GM18519 (cell line): ENCODE measurements at regions not wholly inside any gene's neighbourhood (a gene's known extent, or its start where the extent isn't known, plus 50 kb on each side); places are given as distances from the start of the nearest gene placed in this dataset.

Source experiments
- ATAC-seq: cut with Tn5 transposase; IDR thresholded peaks from one replicate; pipeline ENCODE4 v1.9.1; 2021; ENCODE audit warnings: mild to moderate bottlenecking, moderate library complexity; ENCODE audit not compliant: unreplicated experiment, low FRiP score

DNA sequence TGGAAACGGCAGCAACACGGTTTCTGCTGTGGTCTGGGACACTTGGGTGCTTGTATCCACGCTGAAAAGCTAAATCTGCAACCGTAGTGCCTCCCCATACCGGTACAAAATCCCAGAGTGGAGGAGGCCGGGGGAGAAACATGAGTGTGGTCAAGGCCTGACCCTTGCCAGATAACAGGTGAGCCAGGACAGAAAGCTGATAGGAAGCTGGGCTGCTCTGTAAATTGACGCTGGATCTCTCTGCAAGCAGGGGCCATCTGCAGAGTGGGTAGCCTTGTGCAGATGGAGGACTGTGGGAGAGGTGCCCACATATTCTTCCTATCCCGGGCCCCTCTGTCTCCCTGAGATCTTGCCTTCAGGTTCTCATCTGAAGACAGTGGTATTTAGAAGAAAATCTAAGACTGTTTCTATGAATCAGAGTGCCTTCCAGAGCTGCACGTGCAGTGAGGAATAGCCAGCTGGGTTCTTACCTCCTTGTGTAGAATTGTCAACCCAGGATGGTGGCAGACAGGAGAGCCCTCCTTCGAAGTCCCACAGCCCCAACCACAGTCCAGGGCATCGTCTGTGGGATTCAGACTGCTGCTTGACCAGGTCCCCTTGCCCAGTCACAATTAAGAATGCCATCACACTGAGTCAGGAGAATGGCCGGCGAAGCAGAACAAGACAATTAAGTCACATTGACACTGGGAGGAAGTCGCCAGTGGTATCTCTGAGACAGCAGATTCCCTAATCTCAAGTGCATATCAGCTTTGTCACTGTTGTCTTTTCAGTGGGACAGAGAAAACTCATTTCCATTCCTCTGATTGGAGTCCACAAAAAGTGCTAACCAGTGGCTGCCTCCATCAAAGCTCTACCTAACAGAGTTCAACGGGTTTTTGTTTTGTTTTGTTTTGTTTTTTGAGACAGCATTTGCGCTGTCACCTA lies 100.0 kb upstream of the RIPOR2 start:
- no peak for ATAC-seq

DNA sequence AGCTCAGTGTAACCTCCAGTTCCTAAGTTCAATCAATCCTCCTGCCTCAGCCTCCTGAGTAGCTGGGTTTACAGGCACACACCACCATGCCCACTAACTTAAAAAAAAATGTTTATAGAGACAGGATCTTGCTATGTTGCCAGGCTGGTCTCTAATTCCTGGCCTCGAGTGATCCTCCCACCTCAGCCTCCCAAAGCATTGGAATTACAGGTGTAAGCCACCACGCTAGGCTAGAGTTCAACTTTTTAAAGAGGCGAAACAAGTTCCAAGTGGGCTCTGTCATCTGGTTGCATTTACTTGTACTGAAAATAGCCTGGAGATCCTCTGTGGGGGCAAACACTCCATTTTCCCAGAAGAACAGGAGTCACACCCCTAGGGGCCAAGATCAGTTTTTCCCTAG lies 100.7 kb upstream of the RIPOR2 start:
- ATAC-seq, result no peak

GRCh38 chr6:25038300-25038699 lies 102.5 kb upstream of the RIPOR2 start:
- ATAC-seq, result no peak

- no peak for ATAC-seq
These were observed 103.2 kb upstream of the RIPOR2 start for GRCh38 chr6:25038999-25039398.

DNA sequence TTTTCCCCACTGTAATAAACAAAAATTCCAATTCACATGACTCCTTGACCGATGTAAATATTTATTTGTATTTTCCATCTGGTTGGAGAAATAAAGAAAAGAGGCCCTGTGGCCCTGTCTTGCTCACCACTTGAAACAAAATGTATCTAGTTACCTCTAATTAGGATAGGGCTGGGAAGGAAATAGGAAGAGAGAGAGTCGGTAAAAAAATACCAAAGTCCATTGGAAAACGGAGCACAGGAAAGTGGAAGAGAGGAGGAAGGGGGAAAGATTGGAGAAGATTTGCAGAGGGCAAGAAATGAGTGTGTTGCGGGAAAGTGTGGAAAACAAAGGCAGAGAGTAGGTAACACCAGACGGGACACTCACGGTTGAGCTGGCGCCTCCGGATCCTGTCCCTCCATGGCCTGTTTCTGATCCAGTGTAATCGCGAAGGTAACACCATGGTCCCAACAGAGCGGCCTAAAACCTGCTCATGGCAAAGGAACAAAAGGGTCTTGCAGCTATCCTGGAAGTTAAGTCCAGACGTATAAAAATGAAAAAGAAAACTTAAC lies 105.8 kb upstream of the RIPOR2 start:
- ATAC-seq, result no peak

DNA sequence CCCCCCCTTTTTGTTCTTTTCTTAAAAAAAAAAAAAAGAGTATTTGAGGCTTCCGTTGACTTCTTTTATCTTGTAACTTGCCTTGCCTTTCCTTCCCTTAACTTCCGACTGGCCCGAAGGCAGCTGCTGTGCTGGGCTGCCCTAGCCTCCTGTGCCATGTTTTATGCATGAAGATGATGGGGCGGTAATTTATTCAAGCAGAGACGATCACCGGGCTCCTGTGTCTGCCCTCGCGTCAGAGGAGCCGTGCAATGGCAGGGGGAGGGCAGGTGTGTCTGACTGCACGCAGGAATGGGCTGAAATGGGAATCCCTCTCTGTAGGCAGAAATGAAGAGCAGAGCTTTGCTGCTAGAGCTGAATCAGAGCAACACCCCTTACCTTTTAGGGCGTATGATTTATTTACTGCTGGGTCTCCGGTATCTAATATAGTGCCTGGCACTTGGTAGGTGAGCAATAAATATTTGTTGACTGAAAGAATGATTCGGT lies 106.3 kb upstream of the RIPOR2 start:
- no peak for ATAC-seq

- ATAC-seq, result no peak
These were observed 106.8 kb upstream of the RIPOR2 start for GRCh38 chr6:25042536-25042935.

DNA sequence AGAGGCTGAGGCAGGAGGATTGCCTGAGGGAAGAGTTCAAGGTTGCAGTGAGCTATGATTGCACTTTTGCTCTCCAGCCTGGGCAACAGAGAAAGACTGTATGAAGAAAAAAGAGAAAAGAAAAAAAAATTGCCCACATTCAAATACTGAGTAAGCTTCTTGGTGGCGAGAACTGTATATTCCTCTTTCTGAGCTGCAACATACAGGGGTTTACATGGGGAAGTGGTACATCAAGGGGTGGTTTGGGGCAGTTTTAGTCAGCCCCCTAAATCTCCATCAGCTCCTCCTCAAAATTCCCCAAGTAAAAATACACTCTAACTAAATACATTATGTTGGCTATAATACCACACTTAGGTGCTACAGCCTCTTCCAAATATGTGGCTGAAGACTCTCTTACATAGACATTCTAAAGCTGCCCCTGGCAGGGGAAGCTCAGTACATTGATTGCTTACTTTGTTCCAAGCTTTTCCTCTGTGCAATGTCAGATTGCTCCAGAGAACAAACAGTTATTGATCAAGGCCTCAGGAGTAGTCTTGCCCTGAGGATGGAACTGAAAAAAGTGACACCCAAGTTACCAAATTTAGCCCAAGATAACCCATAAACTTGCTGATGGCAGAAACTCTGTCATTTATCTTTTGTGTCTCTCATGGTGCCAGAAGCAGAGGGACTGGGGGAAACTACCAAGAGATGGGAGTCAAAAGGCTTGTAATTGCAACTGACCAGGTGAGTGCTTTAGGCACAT lies 107.4 kb upstream of the RIPOR2 start:
- ATAC-seq, result no peak

DNA sequence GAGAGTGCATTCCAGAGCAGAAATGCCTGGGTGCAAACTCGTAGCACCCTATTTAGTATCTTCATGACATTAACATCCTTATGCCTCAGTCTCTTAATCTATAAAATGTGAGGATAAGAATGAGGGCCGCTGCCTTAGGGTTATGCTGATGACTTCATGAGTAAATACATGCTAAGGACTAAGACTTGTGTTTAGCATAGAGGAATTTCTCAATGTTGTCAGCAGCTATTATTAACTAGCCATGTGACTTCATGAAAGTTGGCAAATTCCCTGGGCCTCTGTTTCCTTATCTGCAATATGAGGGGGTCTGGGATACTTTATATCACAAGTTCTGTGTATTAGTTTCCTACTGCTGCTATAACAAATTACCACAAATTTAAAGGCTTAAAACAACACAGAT lies 108.1 kb upstream of the RIPOR2 start:
- no peak for ATAC-seq

DNA sequence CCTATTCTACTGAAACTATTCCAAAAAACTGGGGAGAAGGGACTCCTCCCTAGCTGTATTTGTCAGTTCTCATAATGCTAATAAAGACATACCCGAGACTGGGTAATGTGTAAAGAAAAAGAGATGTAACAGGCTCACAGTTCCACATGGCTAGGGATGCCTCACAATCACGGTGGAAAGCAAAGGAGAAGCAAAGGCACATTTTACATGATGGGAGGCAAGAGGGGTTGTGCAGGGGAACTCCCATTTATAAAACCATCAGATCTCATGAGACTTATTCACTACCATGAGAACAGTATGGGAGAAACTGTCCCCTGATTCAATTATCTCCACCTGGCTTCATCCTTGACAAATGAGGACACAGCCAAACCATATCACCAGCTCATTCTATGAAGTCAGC lies 111.2 kb upstream of the RIPOR2 start:
- ATAC-seq, result no peak

GRCh38 chr6:25050356-25050755 lies 114.6 kb upstream of the RIPOR2 start:
- no peak for ATAC-seq

DNA sequence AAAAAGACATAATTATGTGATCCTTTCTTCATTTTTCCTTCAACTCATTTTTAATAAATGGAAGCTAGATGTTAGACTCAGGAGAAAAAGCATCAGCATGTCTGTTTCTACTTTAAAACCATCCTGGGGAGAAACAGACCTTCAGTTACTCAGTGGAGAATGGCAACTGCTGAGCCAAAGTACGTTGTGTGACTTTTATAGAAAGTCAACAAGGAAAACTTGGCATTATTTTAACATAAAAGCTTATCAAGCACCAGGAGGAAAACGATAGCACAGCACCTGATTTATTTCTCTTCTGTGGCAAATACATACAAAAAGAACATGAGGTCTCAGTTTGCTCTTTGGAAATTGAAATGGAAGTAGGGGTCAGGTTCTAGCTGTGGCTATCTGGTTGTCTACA lies 115.3 kb upstream of the RIPOR2 start:
- no peak for ATAC-seq

GRCh38 chr6:25052181-25052580 lies 116.4 kb upstream of the RIPOR2 start:
- ATAC-seq, result no peak

GRCh38 chr6:25053875-25054371 lies 118.2 kb upstream of the RIPOR2 start:
- ATAC-seq, result peak; percentile 64

DNA sequence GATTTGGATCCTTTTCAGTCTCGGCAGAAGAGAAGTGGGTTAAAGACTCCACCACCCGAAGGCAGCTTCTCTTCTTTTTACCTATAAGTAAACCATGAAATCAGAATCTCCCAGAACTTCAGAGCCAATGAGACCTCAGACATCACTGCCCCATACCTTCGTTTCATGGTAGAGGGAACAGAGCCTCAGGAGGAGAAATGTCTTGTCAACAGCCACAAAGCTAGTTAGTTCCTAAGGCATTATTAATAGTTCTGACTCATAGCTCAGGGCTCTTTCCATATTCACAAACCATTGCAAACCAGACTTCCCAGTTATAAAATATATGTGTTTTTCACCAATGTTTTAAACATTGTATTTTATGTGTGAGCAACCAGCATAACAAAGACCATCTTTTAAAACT lies 118.7 kb upstream of the RIPOR2 start:
- no peak for ATAC-seq

DNA sequence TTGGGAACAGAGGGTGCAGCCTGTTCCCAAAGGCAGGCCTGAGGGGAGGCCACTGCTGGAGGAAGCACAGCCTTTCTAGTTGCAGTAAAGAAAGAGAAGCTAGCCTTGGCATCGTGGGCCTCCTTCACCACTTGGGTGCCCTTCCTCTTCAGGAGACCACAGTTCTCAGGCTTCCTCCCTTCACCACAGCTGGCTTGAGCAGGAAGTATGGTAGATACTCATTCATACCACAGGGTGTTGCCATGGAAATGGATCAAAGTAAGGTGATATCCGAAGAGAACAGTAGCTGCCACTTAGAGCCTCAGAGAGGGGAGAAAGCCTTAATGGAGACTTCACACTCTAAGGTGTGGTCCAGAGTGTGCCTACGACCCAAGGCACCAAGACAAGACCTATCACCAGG lies 120.4 kb upstream of the RIPOR2 start:
- peak; percentile 40 for ATAC-seq

DNA sequence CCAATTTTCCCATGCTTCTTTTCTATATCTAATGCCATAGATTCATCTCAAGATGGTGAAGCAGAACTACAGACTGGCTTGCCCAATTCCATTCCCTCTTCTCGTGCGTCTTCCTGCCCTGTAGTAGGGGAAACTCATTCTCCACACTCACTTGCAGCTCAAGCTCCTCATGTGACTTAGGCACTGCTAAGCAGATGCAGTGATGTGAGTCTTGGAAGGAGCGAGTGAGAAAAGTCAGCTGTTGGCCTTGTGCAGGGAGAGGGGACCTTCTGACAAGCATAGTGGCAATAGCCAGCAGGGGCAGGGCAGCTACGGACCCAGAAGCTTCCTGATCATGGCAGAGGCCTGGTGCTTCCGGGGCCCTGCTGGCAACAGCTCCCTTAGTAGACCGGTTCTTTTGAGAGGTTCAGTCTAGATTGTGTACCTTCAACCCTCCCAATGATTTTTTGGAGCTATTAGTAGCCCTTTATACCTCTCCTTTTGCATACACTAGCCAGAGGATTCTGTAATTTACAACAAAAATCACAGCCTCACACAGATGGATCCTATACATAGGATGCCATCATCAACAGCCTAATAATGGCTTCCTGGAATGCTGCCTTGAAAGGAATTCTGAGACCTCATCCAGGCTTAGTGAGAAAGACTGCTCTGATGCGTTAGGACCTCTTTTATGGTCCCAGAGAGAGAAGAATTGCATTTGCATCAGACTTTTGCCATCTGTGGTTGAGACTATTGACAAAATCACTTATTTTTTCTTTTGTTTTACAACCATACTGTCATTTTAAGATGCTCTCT lies 121.5 kb upstream of the RIPOR2 start:
- ATAC-seq, result no peak

DNA sequence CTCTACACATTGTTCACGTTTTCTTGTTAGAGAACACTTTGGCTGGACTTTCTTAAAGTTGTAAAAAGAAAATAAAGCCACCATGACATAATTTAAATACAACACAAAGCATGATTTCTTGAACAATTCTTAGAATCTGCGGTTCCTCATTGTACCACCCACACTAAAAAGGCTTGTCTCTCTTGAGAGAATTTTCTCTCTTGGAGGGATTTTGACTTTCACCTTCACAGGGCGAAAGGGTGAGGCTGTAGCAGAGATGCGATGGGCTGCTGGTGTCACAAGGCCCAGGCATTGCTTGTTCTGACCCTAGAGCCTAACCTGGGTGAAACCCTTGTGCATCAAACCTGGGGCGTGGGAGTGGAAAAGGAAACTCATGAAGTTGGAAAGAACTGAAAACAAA lies 122.7 kb upstream of the RIPOR2 start:
- no peak for ATAC-seq

DNA sequence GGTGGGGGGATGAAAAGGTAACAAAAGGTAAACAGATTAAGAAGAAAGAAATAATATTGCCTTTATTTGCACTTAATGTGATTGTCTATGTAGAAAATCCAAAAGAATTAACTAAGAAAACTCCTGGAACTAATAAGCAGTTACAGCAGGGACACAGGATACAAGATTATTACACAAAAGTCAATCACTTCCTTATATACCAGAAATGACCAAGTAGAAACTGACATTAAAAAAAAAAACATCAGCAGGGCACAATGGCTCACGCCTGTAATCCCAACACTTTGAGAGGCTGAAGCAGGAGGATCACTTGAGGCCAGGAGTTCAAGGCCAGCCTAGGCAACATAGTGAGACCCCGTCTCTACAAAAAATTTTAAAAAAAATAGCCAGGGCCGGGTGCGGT lies 123.2 kb upstream of the RIPOR2 start:
- no peak for ATAC-seq

- no peak for ATAC-seq
These were observed 124.8 kb upstream of the RIPOR2 start for GRCh38 chr6:25060522-25060921.
